Neural cell (in vitro differentiated cells): ENCODE measurements at regions not wholly inside any gene's neighbourhood (a gene's known extent, or its start where the extent isn't known, plus 50 kb on each side); places are given as distances from the start of the nearest gene placed in this dataset.

Experiments
- H2AFZ ChIP-seq: fragments of 200-600, 300-800 bp; sonication (generic), shearing (Covaris generic); 2 replicates; pipeline ENCODE4 v1.6.0; 2014; ENCODE audit warnings: low read depth, mild to moderate bottlenecking, antibody characterized with exemption, low read length, moderate library complexity
- H3F3A ChIP-seq: fragments of 200-600 bp; shearing (Covaris generic); 2 replicates; pipeline ENCODE4 v1.6.1; 2016; ENCODE audit warnings: mild to moderate bottlenecking, moderate library complexity, mixed read lengths, antibody characterized with exemption, low read length; ENCODE audit not compliant: insufficient read depth, poor library complexity, severe bottlenecking
- H3K27ac ChIP-seq: fragments of 200-600, 300-800 bp; sonication (generic), shearing (Covaris generic); 2 replicates; pipeline ENCODE4 v1.5.1; 2014; ENCODE audit warnings: mild to moderate bottlenecking, low read length, moderate library complexity
- H3K27me3 ChIP-seq: fragments of 300-800, 200-600 bp; sonication (generic), shearing (Covaris generic); 2 replicates; pipeline ENCODE4 v1.6.0; 2014; ENCODE audit warnings: mild to moderate bottlenecking, low read depth, low read length, moderate library complexity; ENCODE audit not compliant: insufficient read depth
- H3K36me3 ChIP-seq: fragments of 300-800, 200-600 bp; sonication (generic), shearing (Covaris generic); 2 replicates; pipeline ENCODE4 v1.5.1; 2014; ENCODE audit warnings: mild to moderate bottlenecking, antibody characterized with exemption, low read length, moderate library complexity; ENCODE audit not compliant: insufficient read depth
- H3K4me2 ChIP-seq: fragments of 300-800, 200-600 bp; sonication (generic), shearing (Covaris generic); 2 replicates; pipeline ENCODE4 v1.6.0; 2014; ENCODE audit warnings: mild to moderate bottlenecking, low read length
- H3K4me3 ChIP-seq: fragments of 300-800, 200-600 bp; sonication (generic), shearing (Covaris generic); 2 replicates; pipeline ENCODE4 v1.5.1; 2014; ENCODE audit warnings: mild to moderate bottlenecking, low read length, moderate library complexity
- H3K79me2 ChIP-seq: fragments of 200-600 bp; shearing (Covaris generic); replicated peaks from 2 replicates; pipeline ENCODE4 v1.6.0; 2014; ENCODE audit warnings: mild to moderate bottlenecking, low read length, moderate library complexity; ENCODE audit not compliant: insufficient read depth
- H3K9ac ChIP-seq: fragments of 300-800, 200-600 bp; sonication (generic), shearing (Covaris generic); 2 replicates; pipeline ENCODE4 v1.6.1; 2016; ENCODE audit warnings: mild to moderate bottlenecking, low read length, mixed read lengths
- H3K9me2 ChIP-seq: fragments of 200-600 bp; shearing (Covaris generic); 2 replicates; pipeline ENCODE4 v1.6.1; 2016; ENCODE audit warnings: mild to moderate bottlenecking, low read length, mixed read lengths; ENCODE audit not compliant: insufficient read depth
- H3K9me3 ChIP-seq: fragments of 200-600, 300-800 bp; sonication (generic), shearing (Covaris generic); 2 replicates; pipeline ENCODE4 v1.6.1; 2016; ENCODE audit warnings: mild to moderate bottlenecking, mixed run types, low read length, moderate library complexity, mixed read lengths
- H4K20me1 ChIP-seq: fragments of 200-600 bp; shearing (Covaris generic); 2 replicates; pipeline ENCODE4 v1.6.1; 2016; ENCODE audit warnings: mild to moderate bottlenecking, mixed run types; ENCODE audit not compliant: insufficient read depth
- EP300 ChIP-seq: fragments of 450-650 bp; conservative IDR thresholded peaks from 2 replicates; pipeline ENCODE4 v1.6.1; 2014; ENCODE audit warnings: antibody characterized with exemption, mild to moderate bottlenecking, moderate library complexity; ENCODE audit not compliant: poor library complexity, severe bottlenecking
- EZH2 ChIP-seq: fragments of 200-600, 300-800 bp; shearing (Covaris generic), sonication (generic); IDR thresholded peaks from 2 replicates; pipeline ENCODE4 v1.6.1; 2014; ENCODE audit warnings: antibody characterized with exemption, low read length, borderline replicate concordance, mild to moderate bottlenecking; ENCODE audit not compliant: insufficient read depth, poor library complexity, severe bottlenecking
- MXI1 ChIP-seq: fragments of 450-650 bp; conservative IDR thresholded peaks from 2 replicates; pipeline ENCODE4 v1.6.1; 2014; ENCODE audit warnings: antibody characterized with exemption, mild to moderate bottlenecking; ENCODE audit not compliant: poor library complexity, severe bottlenecking
- POLR2AphosphoS5 ChIP-seq: IDR thresholded peaks from 2 replicates; pipeline ENCODE4 v1.6.1; 2012
- RAD21 ChIP-seq: fragments of 450-650 bp; conservative IDR thresholded peaks from 2 replicates; pipeline ENCODE4 v1.6.1; 2014; ENCODE audit warnings: antibody characterized with exemption, mild to moderate bottlenecking, moderate library complexity
- SMC3 ChIP-seq: fragments of 450-650 bp; conservative IDR thresholded peaks from 2 replicates; pipeline ENCODE4 v1.6.1; 2014; ENCODE audit warnings: antibody characterized with exemption, mild to moderate bottlenecking, moderate library complexity; ENCODE audit not compliant: poor library complexity
- TAF1 ChIP-seq: IDR thresholded peaks from 2 replicates; pipeline ENCODE4 v1.6.1; 2012; ENCODE audit warnings: low read depth
- TF ChIP-seq, protein P1 (sequence below): fragments of 450-650 bp; IDR thresholded peaks from 2 replicates; pipeline ENCODE4 v1.5.1; 2014; ENCODE audit warnings: antibody characterized with exemption, mild to moderate bottlenecking, moderate library complexity; ENCODE audit not compliant: poor library complexity, severe bottlenecking
- TF ChIP-seq, protein P2 (sequence below): IDR thresholded peaks from 2 replicates; pipeline ENCODE4 v1.6.1; 2012; ENCODE audit warnings: borderline replicate concordance

DNA sequence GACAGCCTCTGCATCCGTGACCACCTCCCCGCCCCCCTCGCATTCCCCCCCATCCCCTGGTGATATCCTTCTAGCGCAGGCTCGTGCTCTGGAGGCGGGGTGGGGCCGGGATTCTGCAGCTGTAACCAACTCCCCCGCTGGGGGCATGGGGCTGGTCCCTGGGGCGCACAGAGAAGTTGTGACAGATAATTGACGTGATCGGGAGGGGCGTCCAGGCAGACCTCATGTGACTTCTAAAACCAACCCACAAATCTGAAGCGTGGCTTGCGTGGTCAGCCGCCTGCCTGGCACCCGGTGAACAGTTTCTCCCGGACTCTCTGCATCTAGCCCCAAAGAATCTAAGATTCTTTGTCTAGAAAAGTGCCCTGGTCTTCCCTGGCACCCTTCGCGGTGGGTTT lies 100.6 kb upstream of the IGF1R start:
- Histone ChIP-seq H3K4me2 (peak overlapping the region; percentile 77), H3K79me2 (no peaks in the 10 kb centered on the region), H3F3A (no peaks in the 10 kb centered on the region), H2AFZ (peak overlapping the region; percentile 56), H3K27me3 (peaks cover 26% of the 10 kb centered on the region), H3K4me3 (peak overlapping the region; percentile 94), H3K36me3 (no peaks in the 10 kb centered on the region), H3K9me3 (no peaks in the 10 kb centered on the region), H4K20me1 (no peaks in the 10 kb centered on the region), H3K9me2 (no peaks in the 10 kb centered on the region), H3K9ac (peak overlapping the region; percentile 57), H3K27ac (no peak overlapping the region)
- TF ChIP-seq EZH2 (no peak), RAD21 (no peak), TAF1 (no peak), EP300 (no peak), SMC3 (no peak), POLR2AphosphoS5 (no peak), MXI1 (no peak)
- TF ChIP-seq, protein P1, sequence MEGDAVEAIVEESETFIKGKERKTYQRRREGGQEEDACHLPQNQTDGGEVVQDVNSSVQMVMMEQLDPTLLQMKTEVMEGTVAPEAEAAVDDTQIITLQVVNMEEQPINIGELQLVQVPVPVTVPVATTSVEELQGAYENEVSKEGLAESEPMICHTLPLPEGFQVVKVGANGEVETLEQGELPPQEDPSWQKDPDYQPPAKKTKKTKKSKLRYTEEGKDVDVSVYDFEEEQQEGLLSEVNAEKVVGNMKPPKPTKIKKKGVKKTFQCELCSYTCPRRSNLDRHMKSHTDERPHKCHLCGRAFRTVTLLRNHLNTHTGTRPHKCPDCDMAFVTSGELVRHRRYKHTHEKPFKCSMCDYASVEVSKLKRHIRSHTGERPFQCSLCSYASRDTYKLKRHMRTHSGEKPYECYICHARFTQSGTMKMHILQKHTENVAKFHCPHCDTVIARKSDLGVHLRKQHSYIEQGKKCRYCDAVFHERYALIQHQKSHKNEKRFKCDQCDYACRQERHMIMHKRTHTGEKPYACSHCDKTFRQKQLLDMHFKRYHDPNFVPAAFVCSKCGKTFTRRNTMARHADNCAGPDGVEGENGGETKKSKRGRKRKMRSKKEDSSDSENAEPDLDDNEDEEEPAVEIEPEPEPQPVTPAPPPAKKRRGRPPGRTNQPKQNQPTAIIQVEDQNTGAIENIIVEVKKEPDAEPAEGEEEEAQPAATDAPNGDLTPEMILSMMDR = no peak
- TF ChIP-seq, protein P2, sequence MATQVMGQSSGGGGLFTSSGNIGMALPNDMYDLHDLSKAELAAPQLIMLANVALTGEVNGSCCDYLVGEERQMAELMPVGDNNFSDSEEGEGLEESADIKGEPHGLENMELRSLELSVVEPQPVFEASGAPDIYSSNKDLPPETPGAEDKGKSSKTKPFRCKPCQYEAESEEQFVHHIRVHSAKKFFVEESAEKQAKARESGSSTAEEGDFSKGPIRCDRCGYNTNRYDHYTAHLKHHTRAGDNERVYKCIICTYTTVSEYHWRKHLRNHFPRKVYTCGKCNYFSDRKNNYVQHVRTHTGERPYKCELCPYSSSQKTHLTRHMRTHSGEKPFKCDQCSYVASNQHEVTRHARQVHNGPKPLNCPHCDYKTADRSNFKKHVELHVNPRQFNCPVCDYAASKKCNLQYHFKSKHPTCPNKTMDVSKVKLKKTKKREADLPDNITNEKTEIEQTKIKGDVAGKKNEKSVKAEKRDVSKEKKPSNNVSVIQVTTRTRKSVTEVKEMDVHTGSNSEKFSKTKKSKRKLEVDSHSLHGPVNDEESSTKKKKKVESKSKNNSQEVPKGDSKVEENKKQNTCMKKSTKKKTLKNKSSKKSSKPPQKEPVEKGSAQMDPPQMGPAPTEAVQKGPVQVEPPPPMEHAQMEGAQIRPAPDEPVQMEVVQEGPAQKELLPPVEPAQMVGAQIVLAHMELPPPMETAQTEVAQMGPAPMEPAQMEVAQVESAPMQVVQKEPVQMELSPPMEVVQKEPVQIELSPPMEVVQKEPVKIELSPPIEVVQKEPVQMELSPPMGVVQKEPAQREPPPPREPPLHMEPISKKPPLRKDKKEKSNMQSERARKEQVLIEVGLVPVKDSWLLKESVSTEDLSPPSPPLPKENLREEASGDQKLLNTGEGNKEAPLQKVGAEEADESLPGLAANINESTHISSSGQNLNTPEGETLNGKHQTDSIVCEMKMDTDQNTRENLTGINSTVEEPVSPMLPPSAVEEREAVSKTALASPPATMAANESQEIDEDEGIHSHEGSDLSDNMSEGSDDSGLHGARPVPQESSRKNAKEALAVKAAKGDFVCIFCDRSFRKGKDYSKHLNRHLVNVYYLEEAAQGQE = no peak

DNA sequence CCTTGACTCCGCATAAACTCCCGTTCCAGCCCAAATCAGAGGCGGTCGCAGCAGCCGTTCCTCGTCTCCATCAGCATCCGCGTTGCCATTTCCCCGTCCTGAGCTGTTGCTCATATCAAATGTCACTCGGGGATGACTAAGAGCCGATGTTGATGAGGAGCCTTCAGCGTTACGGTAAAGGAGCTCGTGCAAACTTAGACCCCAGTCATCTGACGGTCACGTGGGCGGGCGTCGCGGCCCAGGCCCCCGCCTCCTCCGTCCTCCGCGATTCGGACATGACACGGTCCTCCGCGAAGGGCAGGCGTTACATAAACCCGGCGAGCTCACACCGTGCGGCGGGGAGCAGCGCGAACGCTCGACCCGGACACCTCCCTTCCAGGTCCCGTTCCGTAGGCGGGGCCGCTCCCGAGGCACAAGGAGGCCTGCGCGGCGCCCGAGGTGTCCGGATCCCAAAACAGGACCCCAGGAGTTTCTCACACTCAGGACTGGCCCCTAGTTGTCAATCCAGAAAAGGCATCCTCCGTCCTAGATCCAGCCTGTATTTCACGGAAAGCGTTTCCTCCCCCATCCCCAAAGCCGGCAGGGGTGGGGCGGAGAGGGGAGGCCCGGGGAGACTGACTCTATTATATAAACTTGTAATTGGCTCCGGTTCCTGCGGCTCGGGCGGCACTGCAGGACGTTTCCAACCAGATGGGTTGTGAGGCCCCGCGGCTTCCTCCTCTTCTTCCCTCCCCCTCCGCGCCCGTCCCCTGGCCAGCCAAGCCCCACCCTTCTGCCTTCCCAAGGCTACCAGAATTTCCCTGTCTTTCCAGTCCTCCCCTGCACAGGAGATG lies 100.0 kb upstream of the IGF1R start:
- Histone ChIP-seq H3K9ac (peak overlapping the region; percentile 57), H3K36me3 (no peaks in the 10 kb centered on the region), H4K20me1 (no peaks in the 10 kb centered on the region), H3K27me3 (peaks cover 26% of the 10 kb centered on the region), H3K79me2 (no peaks in the 10 kb centered on the region), H3K9me2 (no peaks in the 10 kb centered on the region), H3F3A (no peaks in the 10 kb centered on the region), H2AFZ (peak overlapping the region; percentile 56), H3K4me2 (peak overlapping the region; percentile 77), H3K27ac (no peak overlapping the region), H3K9me3 (no peaks in the 10 kb centered on the region), H3K4me3 (peak overlapping the region; percentile 94)
- TF ChIP-seq, protein P1 = peak; percentile 27
- TF ChIP-seq SMC3 (no peak), MXI1 (peak; percentile 55), TAF1 (peak; percentile 20)
